ENCODE measurements at regions not wholly inside any gene's neighbourhood (a gene's known extent, or its start where the extent isn't known, plus 50 kb on each side); places are given as distances from the start of the nearest gene placed in this dataset.
"Not testable (repeated sequence)": the region's sequence is repeated elsewhere in the genome, so short reads cannot be mapped to it uniquely, and the experiment has no call there.

GRCh38 chr21:27061770-27062169, 94.9 kb upstream of the ADAMTS5 start:
- no peak for DNase-seq (ENCODE audit: low read depth)

- DNase-seq (ENCODE audit: low read depth) = no peak
Measured at GRCh38 chr21:27060190-27060589, 93.3 kb upstream of the ADAMTS5 start.

GRCh38 chr21:27058673-27059605, 92.1 kb upstream of the ADAMTS5 start:
- DNase-seq (ENCODE audit: low read depth) = no peak

GRCh38 chr21:27057997-27058396, 91.1 kb upstream of the ADAMTS5 start:
- no peak for DNase-seq (ENCODE audit: low read depth)

- DNase-seq (ENCODE audit: low read depth) = no peak
Measured at GRCh38 chr21:27047658-27048314, 80.9 kb upstream of the ADAMTS5 start.

- DNase-seq (ENCODE audit: low read depth) = no peak
Measured at GRCh38 chr21:27047283-27047657, 80.4 kb upstream of the ADAMTS5 start.

GRCh38 chr21:27045281-27045985, 78.5 kb upstream of the ADAMTS5 start:
- no peak for DNase-seq (ENCODE audit: low read depth)

GRCh38 chr21:27043377-27043776, 76.5 kb upstream of the ADAMTS5 start:
- DNase-seq (ENCODE audit: low read depth) = no peak

- no peak for DNase-seq (ENCODE audit: low read depth)
Measured at GRCh38 chr21:27040738-27041469, 74.0 kb upstream of the ADAMTS5 start.

- no peak for DNase-seq (ENCODE audit: low read depth)
Measured at GRCh38 chr21:27036736-27037301, 69.9 kb upstream of the ADAMTS5 start.

- DNase-seq (ENCODE audit: low read depth) = no peak
Measured at GRCh38 chr21:27035791-27036190, 68.9 kb upstream of the ADAMTS5 start.

- DNase-seq (ENCODE audit: low read depth) = no peak
Measured at GRCh38 chr21:27034796-27035195, 67.9 kb upstream of the ADAMTS5 start.

- no peak for DNase-seq (ENCODE audit: low read depth)
Measured at GRCh38 chr21:27033471-27033870, 66.6 kb upstream of the ADAMTS5 start.

- no peak for DNase-seq (ENCODE audit: low read depth)
Measured at GRCh38 chr21:27026501-27026900, 59.6 kb upstream of the ADAMTS5 start.

GRCh38 chr21:27025708-27026107, 58.8 kb upstream of the ADAMTS5 start:
- DNase-seq (ENCODE audit: low read depth) = not testable (repeated sequence)

- DNase-seq (ENCODE audit: low read depth) = no peak
Measured at GRCh38 chr21:27024971-27025370, 58.1 kb upstream of the ADAMTS5 start.

GRCh38 chr21:27024301-27024700, 57.4 kb upstream of the ADAMTS5 start:
- no peak for DNase-seq (ENCODE audit: low read depth)

- no peak for DNase-seq (ENCODE audit: low read depth)
Measured at GRCh38 chr21:27023186-27023585, 56.3 kb upstream of the ADAMTS5 start.

GRCh38 chr21:27021801-27022200, 54.9 kb upstream of the ADAMTS5 start:
- DNase-seq (ENCODE audit: low read depth) = no peak

- DNase-seq (ENCODE audit: low read depth) = no peak
Measured at GRCh38 chr21:27021046-27021445, 54.2 kb upstream of the ADAMTS5 start.

- DNase-seq (ENCODE audit: low read depth) = no peak
Measured at GRCh38 chr21:27017246-27017645, 50.4 kb upstream of the ADAMTS5 start.

Data from activated T-cell treated with anti-CD3 and anti-CD28 coated beads for 1 hour (primary cell).